Mesendoderm (in vitro differentiated cells): ENCODE measurements at regions not wholly inside any gene's neighbourhood (a gene's known extent, or its start where the extent isn't known, plus 50 kb on each side); places are given as distances from the start of the nearest gene placed in this dataset.
A peak's percentile ranks its signal among the peaks of the same experiment; 100 is the strongest.

Experiments
- DNase-seq: peaks from one replicate; pipeline ENCODE4 v3.0.0; 2013
- H2AK5ac ChIP-seq: 2 replicates; pipeline ENCODE4 v1.6.1; 2013; ENCODE audit warnings: low read length, inconsistent platforms
- H2BK120ac ChIP-seq: 2 replicates; pipeline ENCODE4 v1.6.1; 2013; ENCODE audit warnings: low read depth, mild to moderate bottlenecking, low read length, moderate library complexity, mixed read lengths
- H2BK15ac ChIP-seq: replicated peaks from 2 replicates; pipeline ENCODE4 v1.6.1; 2013; ENCODE audit warnings: low read depth, mild to moderate bottlenecking, moderate library complexity
- H2BK5ac ChIP-seq: 2 replicates; pipeline ENCODE4 v1.6.1; 2013; ENCODE audit warnings: low read length, inconsistent platforms
- H3K18ac ChIP-seq: 2 replicates; pipeline ENCODE4 v1.6.1; 2013; ENCODE audit warnings: mild to moderate bottlenecking, low read length, mixed read lengths
- H3K23ac ChIP-seq: one replicate; pipeline ENCODE4 v1.6.1; 2013; ENCODE audit warnings: low read length
- H3K27ac ChIP-seq: 2 replicates; pipeline ENCODE4 v1.5.1; 2013; ENCODE audit warnings: low read depth, mild to moderate bottlenecking, inconsistent platforms, low read length, moderate library complexity
- H3K27me3 ChIP-seq: 2 replicates; pipeline ENCODE4 v1.6.1; 2013; ENCODE audit warnings: low read length, control low read depth, mild to moderate bottlenecking, inconsistent platforms; ENCODE audit not compliant: insufficient read depth, poor library complexity
- H3K36me3 ChIP-seq: 2 replicates; pipeline ENCODE4 v1.6.1; 2013; ENCODE audit warnings: low read length, inconsistent platforms; ENCODE audit not compliant: control insufficient read depth, insufficient read depth
- H3K4ac ChIP-seq: one replicate; pipeline ENCODE4 v1.6.1; 2013; ENCODE audit warnings: low read depth, mild to moderate bottlenecking, low read length, moderate library complexity
- H3K4me1 ChIP-seq: 2 replicates; pipeline ENCODE4 v1.6.1; 2013; ENCODE audit warnings: low read depth, low read length, inconsistent platforms; ENCODE audit not compliant: control insufficient read depth
- H3K4me2 ChIP-seq: 2 replicates; pipeline ENCODE4 v1.6.1; 2013; ENCODE audit warnings: low read length
- H3K4me3 ChIP-seq: 2 replicates; pipeline ENCODE4 v1.5.1; 2013; ENCODE audit warnings: mild to moderate bottlenecking, low read length
- H3K56ac ChIP-seq: one replicate; pipeline ENCODE4 v1.6.1; 2013; ENCODE audit warnings: low read length
- H3K79me1 ChIP-seq: 2 replicates; pipeline ENCODE4 v1.6.1; 2013; ENCODE audit warnings: low read length, inconsistent platforms
- H3K79me2 ChIP-seq: 2 replicates; pipeline ENCODE4 v1.6.1; 2013; ENCODE audit warnings: mild to moderate bottlenecking, low read length; ENCODE audit not compliant: control insufficient read depth, insufficient read depth
- H3K9ac ChIP-seq: 2 replicates; pipeline ENCODE4 v1.6.1; 2013; ENCODE audit warnings: low read length, inconsistent platforms
- H4K5ac ChIP-seq: one replicate; pipeline ENCODE4 v1.6.1; 2013; ENCODE audit warnings: low read length
- H4K8ac ChIP-seq: one replicate; pipeline ENCODE4 v1.6.1; 2013; ENCODE audit warnings: low read depth, mild to moderate bottlenecking, control low read depth, low read length, moderate library complexity
- WGBS: extraction: QIAGEN DNeasy Blood & Tissue Kit; methylation state at CpG from one replicate; pipeline ENCODE4 v1.1.7; 2013; ENCODE audit warnings: low lambda C conversion rate, missing lambda C conversion rate; ENCODE audit not compliant: insufficient coverage; ENCODE audit errors: extremely low coverage; 5-methylcytosine and 5-hydroxymethylcytosine counted together

- Histone ChIP-seq H3K4me3 (no peak overlapping the region), H3K36me3 (no peaks in the 10 kb centered on the region), H3K23ac (no peak overlapping the region), H2AK5ac (no peak overlapping the region), H2BK15ac (no peak overlapping the region), H3K56ac (no peak overlapping the region), H3K27me3 (no peaks in the 10 kb centered on the region), H3K4ac (no peak overlapping the region), H2BK120ac (no peak overlapping the region), H3K79me2 (no peaks in the 10 kb centered on the region), H3K18ac (no peak overlapping the region), H4K5ac (no peak overlapping the region), H3K9ac (no peak overlapping the region), H4K8ac (no peak overlapping the region), H3K4me1 (no peaks in the 10 kb centered on the region), H3K4me2 (no peak overlapping the region), H3K27ac (no peak overlapping the region), H3K79me1 (no peaks in the 10 kb centered on the region), H2BK5ac (no peak overlapping the region)
- no peak for DNase-seq
- no CpG with 5 or more reads among the region's 3 CpGs for WGBS
Measured at GRCh38 chr2:144824306-144825080, 304.6 kb upstream of the ZEB2 start.

GRCh38 chr2:144822966-144823365 is 303.0 kb upstream of the ZEB2 start:
- Histone ChIP-seq H2BK15ac (no peak overlapping the region), H3K4me2 (no peak overlapping the region)
- DNase-seq: no peak

GRCh38 chr2:144812288-144812687 is 292.4 kb upstream of the ZEB2 start:
- Histone ChIP-seq H3K79me2 (no peaks in the 10 kb centered on the region), H3K4me3 (no peak overlapping the region), H3K79me1 (no peaks in the 10 kb centered on the region), H3K4me2 (no peak overlapping the region), H2BK5ac (no peak overlapping the region), H3K56ac (no peak overlapping the region), H2BK15ac (no peak overlapping the region), H3K23ac (no peak overlapping the region), H2AK5ac (no peak overlapping the region), H3K4ac (no peak overlapping the region), H3K18ac (no peak overlapping the region), H2BK120ac (no peak overlapping the region), H3K27me3 (no peaks in the 10 kb centered on the region), H3K36me3 (no peaks in the 10 kb centered on the region), H3K9ac (no peak overlapping the region), H4K8ac (no peak overlapping the region), H3K27ac (no peak overlapping the region), H3K4me1 (no peaks in the 10 kb centered on the region), H4K5ac (no peak overlapping the region)
- no peak for DNase-seq
- WGBS: no CpG with 5 or more reads among the region's 6 CpGs

More at GRCh38 chr2:144822966-144823365, 303.0 kb upstream of the ZEB2 start:
- Histone ChIP-seq H3K56ac (no peak overlapping the region), H2BK120ac (no peak overlapping the region), H4K5ac (no peak overlapping the region), H2BK5ac (no peak overlapping the region), H3K79me2 (no peaks in the 10 kb centered on the region), H3K79me1 (no peaks in the 10 kb centered on the region), H3K4me1 (no peaks in the 10 kb centered on the region), H4K8ac (no peak overlapping the region), H3K36me3 (no peaks in the 10 kb centered on the region), H2AK5ac (no peak overlapping the region), H3K27ac (no peak overlapping the region), H3K18ac (no peak overlapping the region), H3K27me3 (no peaks in the 10 kb centered on the region), H3K23ac (no peak overlapping the region), H3K4ac (no peak overlapping the region), H3K4me3 (no peak overlapping the region), H3K9ac (no peak overlapping the region)

- no CpG with 5 or more reads among the region's 2 CpGs for WGBS
- H3K4me2 ChIP-seq: no peak overlapping the region
- H2BK120ac ChIP-seq: no peak overlapping the region
- H2BK15ac ChIP-seq: no peak overlapping the region
- H3K23ac ChIP-seq: no peak overlapping the region
- peak; percentile 60 for DNase-seq
- no peak overlapping the region for H4K5ac ChIP-seq
- H3K27me3 ChIP-seq: no peaks in the 10 kb centered on the region
- no peak overlapping the region for H2AK5ac ChIP-seq
- H3K56ac ChIP-seq: no peak overlapping the region
- no peaks in the 10 kb centered on the region for H3K4me1 ChIP-seq
- no peak overlapping the region for H3K4ac ChIP-seq
- H3K27ac ChIP-seq: no peak overlapping the region
- H3K4me3 ChIP-seq: no peak overlapping the region
- H3K36me3 ChIP-seq: no peaks in the 10 kb centered on the region
- H3K79me1 ChIP-seq: no peaks in the 10 kb centered on the region
- H2BK5ac ChIP-seq: no peak overlapping the region
- H3K18ac ChIP-seq: no peak overlapping the region
- no peak overlapping the region for H4K8ac ChIP-seq
- H3K9ac ChIP-seq: no peak overlapping the region
- no peaks in the 10 kb centered on the region for H3K79me2 ChIP-seq
Measured at GRCh38 chr2:144801766-144802165, 281.8 kb upstream of the ZEB2 start.

GRCh38 chr2:144801325-144801724 is 281.4 kb upstream of the ZEB2 start:
- no peak for DNase-seq

GRCh38 chr2:144798989-144799388 is 279.1 kb upstream of the ZEB2 start:
- no peak for DNase-seq
- H3K36me3 ChIP-seq: no peaks in the 10 kb centered on the region
- no peak overlapping the region for H4K8ac ChIP-seq
- H3K4ac ChIP-seq: no peak overlapping the region
- H2BK5ac ChIP-seq: no peak overlapping the region
- H3K4me3 ChIP-seq: no peak overlapping the region
- H3K27me3 ChIP-seq: no peaks in the 10 kb centered on the region
- no peak overlapping the region for H4K5ac ChIP-seq
- H3K79me2 ChIP-seq: no peaks in the 10 kb centered on the region
- H3K9ac ChIP-seq: no peak overlapping the region
- no peak overlapping the region for H3K56ac ChIP-seq
- no peaks in the 10 kb centered on the region for H3K4me1 ChIP-seq
- no peak overlapping the region for H2BK120ac ChIP-seq
- no peak overlapping the region for H3K4me2 ChIP-seq
- no CpG with 5 or more reads among the region's 3 CpGs for WGBS
- H3K18ac ChIP-seq: no peak overlapping the region
- no peak overlapping the region for H2AK5ac ChIP-seq
- no peak overlapping the region for H2BK15ac ChIP-seq
- H3K79me1 ChIP-seq: no peaks in the 10 kb centered on the region
- no peak overlapping the region for H3K27ac ChIP-seq
- no peak overlapping the region for H3K23ac ChIP-seq

More at GRCh38 chr2:144801325-144801724, 281.4 kb upstream of the ZEB2 start:
- Histone ChIP-seq H2BK15ac (no peak overlapping the region), H3K4me3 (no peak overlapping the region), H3K4me2 (no peak overlapping the region), H3K79me1 (no peaks in the 10 kb centered on the region), H3K27me3 (no peaks in the 10 kb centered on the region), H3K27ac (no peak overlapping the region), H3K56ac (no peak overlapping the region), H2AK5ac (no peak overlapping the region), H3K23ac (no peak overlapping the region), H2BK5ac (no peak overlapping the region), H3K18ac (no peak overlapping the region), H4K8ac (no peak overlapping the region), H3K4ac (no peak overlapping the region), H3K36me3 (no peaks in the 10 kb centered on the region), H4K5ac (no peak overlapping the region), H2BK120ac (no peak overlapping the region), H3K79me2 (no peaks in the 10 kb centered on the region), H3K4me1 (no peaks in the 10 kb centered on the region), H3K9ac (no peak overlapping the region)
- WGBS: no CpG with 5 or more reads among the region's 1 CpG
